Head of caudate nucleus (tissue), 42 donors: ENCODE measurements at regions not wholly inside any gene's neighbourhood (a gene's known extent, or its start where the extent isn't known, plus 50 kb on each side); places are given as distances from the start of the nearest gene placed in this dataset.

ENCODE experiments used
- DNase-seq, 42 donors: peaks; one replicate each; pipeline versions ENCODE4 v3.0.0 to v3.0.0-alpha.2; 2020 to 2021; ENCODE audit warnings: mixed read lengths in 7 of 42
- intact Hi-C: fragments of 100-400 bp; cut with DNase I; formaldehyde crosslinking; loops from one replicate; pipeline ENCODE4 v1.15.0; 2022

DNA sequence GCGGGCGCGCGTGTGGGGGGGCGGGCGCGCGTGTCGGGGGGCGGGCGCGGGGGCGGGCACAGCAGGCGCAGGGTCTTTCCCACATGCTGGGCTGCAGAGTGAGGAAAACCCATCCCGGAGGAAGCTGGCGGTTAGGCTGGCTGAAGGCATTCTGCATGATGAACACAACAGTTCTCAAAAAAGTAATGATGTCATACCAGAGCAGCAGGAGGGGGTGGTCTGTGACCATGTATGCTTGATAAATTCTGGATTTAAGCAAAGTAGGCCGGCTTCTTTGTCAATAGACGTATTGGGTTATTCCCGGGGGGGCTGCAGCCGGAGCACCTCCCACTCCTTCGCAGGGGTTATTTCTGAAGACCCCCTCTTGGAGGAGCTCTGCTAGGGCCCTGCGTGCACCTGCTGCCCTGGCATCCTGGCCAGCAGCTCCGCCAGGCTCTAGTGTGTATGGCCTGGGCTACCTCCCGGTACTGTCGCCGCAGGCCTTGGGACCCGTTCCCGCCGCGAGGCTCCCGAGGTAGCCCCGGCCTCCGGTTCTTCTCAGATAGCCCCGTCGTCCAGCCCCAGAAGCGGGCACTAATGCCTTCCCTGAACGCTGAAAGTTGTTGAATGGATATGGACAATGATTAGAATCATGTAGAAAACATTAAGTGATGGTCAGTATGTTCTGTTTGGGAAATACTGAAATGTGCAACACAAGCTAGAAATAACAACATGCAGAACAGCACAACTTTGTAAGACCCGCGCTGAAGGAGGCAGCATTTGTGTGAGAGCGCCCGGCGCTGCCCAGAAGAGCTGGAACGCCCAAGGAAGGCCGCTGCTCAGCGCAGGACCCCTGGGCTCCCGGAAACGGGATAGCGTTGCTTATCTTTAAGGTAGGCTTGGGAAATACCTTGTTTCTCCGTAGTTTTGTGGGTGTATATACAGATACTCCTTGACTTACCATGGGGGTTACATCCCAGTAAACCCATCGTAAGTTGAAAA lies 101.4 kb upstream of the RAB6C start:
- DNase-seq: peak in 41 of 42 donors; percentile 14 to 76 (median 45)

DNA sequence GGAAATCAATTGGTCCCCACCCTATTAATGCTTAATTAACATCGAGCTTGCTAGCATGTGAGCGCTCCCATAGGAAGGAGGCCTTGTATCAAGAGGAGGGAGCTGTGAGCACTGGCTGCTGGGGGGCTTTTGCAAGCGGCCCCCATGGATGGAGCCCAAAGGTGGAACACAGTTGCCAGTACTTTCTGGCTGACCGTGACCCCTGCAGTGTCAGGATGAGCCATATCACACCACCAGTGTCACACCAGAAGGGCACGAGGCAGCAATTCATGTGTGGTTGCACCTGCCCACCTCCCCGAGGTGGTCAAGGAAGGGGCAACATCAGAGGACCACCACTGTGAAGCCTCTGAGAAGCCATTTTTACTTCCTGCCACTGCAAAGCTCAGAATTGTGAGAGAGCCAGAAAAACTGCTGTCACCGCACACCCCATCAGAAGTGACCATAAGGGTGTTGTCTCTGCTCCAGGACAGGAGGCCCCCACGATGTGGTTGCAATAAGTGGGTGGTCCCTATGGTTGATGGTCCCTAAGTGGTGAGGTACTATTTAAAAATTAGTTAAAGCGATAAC lies 99.8 kb upstream of the RAB6C start:
- peak in 2 of 42 donors; percentile 5 to 22 for DNase-seq
- intact Hi-C loops: loop anchor here (5.0 to 10.0 kb wide), 2 partner anchors 43 to 1565 kb away; partner anchors contain the start of gene HS6ST1

More for the DNA sequence above, 101.4 kb upstream of the RAB6C start:
- intact Hi-C loops: loop anchor here (5.0 to 10.0 kb wide), 2 partner anchors 44 to 1563 kb away; partner anchors contain the start of gene HS6ST1

DNA sequence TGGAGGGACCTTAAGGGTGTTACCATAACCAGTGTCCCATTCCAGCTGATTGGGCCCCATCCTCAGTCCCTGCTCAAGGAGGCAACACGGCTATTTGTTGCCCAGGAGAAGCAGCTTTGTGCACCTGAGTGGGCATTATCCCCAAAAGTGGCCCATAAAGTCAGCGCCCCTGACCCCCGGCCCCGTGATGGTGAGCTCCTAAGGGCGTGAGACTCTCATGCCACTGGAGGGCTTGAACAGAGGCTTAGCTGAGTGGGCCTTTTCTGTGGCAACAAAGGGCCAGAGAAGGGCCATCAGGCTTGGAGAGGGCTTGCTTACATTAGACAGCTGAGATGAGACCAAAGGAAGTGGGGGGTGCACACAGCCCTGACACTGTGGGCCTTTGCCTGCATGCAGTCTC lies 99.2 kb upstream of the RAB6C start:
- intact Hi-C loops: no loop called here
- peak in 1 of 42 donors; percentile 41 for DNase-seq

DNA sequence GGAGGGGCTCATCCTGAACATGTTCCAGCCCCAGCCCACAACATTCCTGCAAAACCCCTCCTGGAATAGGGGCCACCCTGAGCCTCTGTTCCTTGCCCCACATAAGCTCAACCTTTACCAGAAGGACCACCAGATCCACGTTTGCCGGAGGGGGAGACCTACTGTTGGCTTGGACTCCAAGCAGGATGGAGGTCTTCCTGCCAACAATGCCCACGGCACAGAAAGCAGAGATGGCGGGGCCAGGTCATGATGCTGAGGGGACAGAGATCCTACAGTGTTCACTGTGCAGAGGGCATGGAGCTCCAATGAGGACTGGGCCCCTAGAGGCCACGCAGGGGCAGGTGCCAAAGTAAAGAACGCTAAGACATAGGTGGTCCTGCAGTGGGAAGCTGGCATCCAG lies 98.5 kb upstream of the RAB6C start:
- intact Hi-C loops: no loop called here
- DNase-seq: peak in 1 of 42 donors; percentile 35

DNA sequence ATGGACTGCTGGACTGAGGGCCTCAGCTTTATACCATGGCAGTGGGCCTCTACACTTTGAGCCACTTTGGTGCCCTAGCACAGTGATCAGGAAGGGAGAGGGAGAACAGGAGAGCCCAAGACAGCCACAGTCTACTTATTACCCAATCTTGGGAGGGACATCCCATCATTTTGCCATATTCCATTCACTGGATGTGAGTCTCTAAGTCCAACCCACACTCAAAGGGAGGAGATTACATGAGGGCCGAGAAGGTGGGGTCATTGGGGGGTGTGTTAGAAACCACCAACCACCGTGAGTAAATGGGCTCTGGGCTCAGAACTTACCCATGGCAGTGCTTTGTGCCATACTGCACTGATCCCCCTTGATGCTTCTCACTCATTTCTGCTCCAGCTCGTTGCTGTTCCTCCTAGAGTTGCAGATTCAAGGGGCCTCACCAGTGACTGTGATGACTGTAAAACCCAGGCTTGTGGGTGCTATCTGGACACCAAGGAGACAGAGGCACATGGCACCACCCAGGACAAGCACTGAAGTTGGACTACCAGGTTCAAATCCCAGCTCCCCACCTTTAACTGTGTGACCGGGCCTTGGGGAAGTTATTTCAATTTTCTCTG lies 97.6 kb upstream of the RAB6C start:
- intact Hi-C loops: no loop called here
- DNase-seq: no peak

DNA sequence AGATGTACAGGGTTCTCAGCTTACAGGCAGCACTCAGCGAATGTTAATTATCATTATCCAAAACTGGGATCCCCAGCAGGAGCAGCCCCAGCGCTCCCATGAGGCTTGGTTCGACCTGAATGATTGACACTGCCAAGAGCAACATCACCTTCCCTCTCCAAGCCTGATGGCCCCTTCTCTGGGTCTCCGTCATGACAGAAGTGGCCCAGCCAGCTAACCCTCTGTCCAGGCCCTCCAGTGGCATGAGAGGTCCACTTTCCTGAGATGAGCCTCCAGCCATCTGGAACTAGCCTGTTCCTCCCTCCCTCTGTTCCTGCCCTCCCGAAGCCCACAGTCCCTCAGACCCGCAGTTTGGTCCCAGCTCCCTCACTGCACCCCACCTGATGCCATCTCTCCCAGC lies 97.0 kb upstream of the RAB6C start:
- intact Hi-C loops: no loop called here

DNA sequence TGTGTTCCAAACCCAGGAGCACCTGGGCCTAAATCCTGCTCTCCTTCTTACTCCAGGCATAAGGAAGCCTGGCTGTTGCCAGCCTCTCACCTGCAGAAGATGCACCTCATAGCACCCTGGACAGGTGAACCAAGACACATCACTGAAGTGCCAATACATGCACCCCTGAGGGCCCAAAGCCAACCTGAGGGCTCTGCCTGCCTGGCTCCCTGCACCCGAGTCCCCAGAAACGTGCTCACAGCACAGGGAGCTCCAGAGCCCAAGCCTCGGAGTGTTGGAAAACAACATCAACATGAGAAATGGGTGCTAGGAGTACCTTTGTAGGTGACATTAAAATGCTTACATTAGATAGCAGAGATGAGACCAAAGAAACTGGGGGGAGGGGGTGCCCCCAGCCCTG lies 96.3 kb upstream of the RAB6C start:
- intact Hi-C loops: no loop called here
- DNase-seq: no peak

More for the DNA sequence above, 97.0 kb upstream of the RAB6C start:
- peak in 1 of 42 donors; percentile 1 for DNase-seq

DNA sequence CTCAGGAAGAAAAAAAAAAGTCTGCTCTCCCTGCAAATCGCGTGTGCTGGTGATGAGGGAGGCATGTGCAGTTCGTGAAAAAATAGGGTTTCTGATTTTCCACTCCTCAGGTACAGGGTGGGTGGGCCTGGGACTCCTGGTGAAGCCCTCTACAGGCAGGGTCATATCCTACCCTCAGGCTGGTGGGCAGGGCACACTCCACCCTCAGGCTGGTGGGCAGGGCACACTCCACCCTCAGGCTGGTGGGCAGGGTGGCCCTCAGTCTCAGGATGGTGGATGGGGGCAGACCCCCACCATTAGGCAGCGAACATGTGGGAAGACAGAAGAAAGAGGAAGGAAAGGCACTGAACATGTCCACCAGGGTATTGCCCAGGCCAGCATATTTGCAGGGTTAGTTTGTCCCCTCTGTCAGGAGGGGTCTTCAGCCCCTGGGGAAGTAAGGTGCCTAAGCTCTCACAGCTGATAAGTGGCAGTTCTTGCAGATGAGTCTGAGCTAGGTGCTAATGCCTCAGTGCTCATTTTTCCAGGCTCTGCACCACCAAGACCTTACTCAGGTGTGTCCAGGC lies 95.2 kb upstream of the RAB6C start:
- intact Hi-C loops: no loop called here
- DNase-seq: peak in 1 of 42 donors; percentile 16

DNA sequence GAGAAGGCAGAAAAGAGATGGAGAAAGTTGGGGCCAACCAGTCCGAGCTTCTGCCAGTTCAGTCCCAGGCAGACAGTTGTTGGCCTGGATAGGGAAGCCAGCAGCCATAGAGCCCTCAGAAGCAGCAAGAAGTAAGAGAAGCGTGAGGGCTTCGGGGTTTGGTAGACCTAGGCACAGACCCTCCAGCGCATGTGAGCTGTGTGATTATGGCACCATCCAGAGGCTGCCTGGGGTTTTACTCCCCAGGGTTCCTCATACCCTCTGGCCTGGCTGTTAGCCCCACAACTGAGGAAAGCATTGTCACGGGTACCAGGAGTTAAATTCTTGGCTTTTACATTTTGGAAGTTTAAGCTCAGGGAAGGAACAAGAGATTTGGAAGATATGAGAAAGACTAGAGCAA lies 93.7 kb upstream of the RAB6C start:
- DNase-seq: peak in 8 of 42 donors; percentile 7 to 63 (median 24)
- intact Hi-C loops: no loop called here

DNA sequence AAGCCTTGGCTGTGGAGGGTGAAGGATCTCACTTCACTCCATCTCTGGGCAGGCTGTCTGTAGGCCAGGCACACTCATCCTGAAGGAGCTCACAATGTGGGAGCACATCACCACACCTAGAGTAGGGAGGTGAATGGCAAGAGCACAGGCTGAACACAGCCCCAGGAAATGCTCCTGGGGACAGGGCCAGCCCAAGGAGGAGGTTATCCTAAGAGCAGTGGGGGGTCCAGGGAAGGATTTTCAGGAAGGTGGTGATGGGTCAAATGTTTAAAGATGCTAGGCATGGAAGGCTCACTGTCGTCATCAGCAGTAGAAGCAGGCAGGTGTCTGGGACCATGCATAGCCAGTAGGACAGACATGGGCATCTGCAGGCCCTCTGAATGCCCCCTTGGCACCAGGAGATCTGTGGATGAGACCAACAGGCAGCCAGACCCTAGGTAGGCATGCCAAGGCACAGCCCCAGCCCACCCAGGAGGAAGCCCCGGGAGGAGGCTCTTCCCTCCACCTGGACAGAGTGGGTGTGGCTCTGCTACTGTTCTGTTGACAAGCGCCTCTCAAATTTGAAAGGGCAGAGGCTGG lies 91.7 kb upstream of the RAB6C start:
- DNase-seq: peak in 2 of 42 donors; percentile 1 to 29
- intact Hi-C loops: no loop called here

DNA sequence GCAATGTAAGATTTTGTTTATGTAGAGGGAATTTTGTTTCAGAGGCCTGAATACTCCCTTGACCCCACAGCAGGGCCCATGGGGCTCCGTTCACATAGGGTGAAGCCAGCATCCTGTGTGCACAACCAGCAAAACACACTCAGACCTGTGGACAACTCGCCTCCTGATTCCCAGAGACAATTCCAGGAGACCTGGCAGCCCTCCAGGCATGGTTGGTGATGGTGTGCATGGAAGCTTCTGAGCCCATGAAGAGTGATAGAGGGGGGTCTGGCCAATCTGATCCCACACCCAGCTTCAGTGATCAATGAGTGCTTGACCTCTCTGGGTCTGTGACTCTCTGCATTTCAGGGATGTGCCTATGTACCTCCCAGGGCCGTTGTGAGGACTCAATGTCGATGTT lies 91.0 kb upstream of the RAB6C start:
- peak in 2 of 42 donors; percentile 7 to 28 for DNase-seq
- intact Hi-C loops: no loop called here

DNA sequence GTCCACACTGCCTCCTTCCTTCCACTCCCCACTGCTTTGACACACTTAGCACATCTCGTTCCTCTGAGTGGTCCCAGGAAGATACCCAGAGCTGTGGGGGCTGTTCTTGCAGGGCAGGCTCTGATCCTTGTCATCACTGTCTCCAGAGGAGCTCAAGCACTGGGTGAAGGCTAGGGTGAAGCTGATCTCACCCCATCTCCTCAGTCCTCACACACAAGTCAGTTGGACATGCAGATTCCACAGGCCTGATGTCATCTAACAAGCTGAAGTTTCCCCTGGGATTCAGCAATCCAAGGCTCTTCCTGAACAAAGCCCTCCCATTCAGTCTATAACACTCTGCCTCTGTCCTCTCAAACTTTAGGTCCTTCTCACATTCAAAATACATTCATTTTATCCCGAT lies 90.6 kb upstream of the RAB6C start:
- intact Hi-C loops: no loop called here

DNA sequence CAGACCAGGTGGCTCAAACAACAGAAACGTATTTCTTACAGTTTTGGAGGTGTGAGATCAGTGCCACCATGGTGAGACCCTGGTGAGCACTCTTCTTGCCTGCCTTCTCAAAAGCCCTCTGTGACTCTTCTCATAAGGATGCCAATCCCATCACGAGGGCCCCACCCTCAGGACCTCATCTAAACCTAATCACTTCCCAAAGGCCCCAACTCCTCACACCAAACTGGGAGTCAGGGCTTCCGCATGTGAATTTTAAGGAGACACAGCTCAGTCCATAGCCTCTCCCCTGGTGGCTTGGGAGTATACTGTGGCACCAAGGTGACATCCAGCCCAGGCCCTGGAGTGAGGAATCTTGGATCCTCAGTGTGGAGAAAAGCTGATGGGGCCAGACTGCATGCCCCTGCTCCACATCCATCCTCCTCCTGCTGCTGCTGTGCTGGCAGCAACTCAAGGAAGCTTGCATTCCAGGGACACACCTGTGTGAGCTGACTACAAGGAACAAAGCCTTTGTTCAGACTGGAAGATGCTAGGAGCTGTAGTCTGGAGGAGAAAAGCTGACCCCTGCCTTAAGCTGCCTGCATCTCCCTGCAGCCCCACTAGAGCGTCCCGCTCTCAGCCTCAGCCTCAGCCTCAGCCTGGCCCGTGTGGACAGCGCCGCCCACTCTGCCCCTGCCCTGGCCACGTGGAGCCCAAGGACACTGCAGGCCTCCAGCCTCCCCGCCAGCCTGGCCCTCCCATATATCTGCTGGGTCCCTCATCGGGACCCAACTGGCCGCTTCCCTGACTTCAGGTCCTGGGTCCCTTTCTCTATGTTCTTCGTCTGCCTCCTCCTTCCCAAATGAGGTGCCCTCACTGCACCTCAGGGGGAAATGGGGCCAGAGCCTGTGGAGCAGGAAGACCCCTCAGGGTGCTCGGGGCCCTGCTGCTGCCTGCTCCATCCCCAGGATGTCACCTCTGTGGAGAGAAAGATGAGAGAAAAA lies 87.8 kb upstream of the RAB6C start:
- DNase-seq: peak in 2 of 42 donors; percentile 3 to 12
- intact Hi-C loops: no loop called here

More for the DNA sequence above, 90.6 kb upstream of the RAB6C start:
- DNase-seq: peak in 2 of 42 donors; percentile 1 to 2

DNA sequence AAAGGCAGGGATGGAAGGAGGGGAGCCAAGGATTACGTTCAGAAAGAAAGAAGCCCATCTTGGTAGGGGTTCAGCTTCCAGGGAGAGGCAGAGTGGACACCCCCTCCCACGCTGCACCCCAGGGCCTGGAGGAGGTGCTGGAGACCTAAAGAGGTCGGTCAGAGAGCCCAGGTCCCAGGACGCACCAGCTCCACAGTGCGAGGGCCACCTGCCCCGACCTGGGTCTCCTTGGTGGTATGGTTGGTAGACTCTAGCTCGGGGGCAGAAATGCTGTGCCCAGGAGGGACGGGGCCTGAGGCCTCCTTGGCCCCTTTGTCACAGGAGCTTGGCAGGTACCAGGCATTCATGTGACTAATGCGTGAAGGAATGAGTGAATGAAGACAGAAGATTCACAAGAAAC lies 87.1 kb upstream of the RAB6C start:
- intact Hi-C loops: no loop called here
- DNase-seq: peak in 2 of 42 donors; percentile 4 to 6

DNA sequence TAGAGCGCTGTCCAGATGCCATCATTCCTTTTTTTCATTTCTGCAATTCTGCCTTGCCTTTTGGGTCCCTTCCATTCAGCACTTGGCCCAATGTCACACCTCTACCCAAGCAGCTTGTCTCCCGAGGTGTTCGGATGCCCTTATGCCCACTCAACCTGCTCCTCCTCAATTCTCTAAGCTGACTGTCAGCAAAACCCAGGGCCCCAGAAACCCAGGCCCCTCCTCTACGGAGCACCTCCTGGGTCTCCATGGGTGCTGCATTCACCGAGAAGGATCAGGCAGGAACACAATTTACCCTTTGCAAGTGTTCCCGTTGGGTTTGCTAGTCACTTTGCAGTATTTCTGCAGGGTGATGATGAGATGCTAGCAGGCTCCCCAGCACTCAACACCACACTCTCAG lies 86.7 kb upstream of the RAB6C start:
- intact Hi-C loops: no loop called here
- peak in 3 of 42 donors; percentile 2 to 13 (median 4) for DNase-seq

DNA sequence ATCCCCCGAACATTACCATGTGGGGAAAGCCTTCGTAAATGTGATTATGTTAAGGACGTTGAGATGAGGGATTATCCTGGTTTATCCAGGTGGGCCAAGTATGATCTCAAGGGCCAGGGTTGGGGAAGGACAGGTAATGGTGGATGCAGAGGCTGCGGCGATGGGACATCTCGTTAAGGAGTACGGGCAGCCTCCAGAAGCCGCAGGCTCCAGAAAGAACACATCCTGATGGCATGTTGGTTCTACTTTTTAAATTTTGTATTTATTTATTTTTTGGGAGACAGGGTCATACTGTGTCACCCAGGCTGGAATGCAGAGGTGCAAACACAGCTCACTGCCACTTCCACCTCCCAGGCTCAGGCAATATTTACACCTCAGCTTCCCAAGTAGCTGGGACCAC lies 86.2 kb upstream of the RAB6C start:
- DNase-seq: peak in 2 of 42 donors; percentile 3 to 6
- intact Hi-C loops: no loop called here

DNA sequence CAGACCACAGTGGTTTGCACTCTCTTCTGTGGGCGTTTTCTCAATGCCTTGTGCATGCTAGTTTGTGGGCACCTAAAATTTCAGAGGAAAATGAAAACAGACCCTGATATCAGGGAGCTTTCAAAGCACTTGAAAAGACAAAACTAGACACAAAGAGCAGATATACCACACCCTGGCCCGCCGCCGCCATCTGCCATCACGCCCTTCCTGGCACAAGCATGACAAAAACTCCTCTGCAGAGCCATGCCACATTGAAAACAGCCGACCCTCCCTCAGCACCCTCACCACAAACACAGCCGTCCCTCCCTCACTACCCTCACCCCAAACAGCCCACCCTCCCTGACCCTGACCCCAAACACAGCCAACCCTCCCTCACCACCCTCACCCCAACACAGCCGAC lies 84.8 kb upstream of the RAB6C start:
- DNase-seq: peak in 3 of 42 donors; percentile 2 to 26 (median 5)
- intact Hi-C loops: no loop called here

DNA sequence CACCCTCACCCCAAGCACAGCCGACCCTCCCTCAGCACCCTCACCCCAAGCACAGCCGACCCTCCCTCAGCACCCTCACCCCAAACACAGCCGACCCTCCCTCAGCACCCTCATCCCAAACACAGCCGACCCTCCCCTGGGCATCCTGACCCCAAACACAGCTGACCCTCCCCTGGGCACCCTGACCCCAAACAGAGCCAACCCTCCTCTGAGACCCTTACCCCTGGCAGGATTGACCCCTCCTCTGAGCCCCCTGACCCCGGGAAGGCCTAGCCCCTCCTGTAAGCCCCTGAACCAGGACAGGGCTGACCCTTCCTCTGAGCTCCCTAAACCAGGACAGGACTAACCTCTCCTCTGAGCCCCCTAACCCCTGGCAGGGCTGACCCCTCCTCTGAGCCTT lies 84.4 kb upstream of the RAB6C start:
- intact Hi-C loops: no loop called here
- peak in 2 of 42 donors; percentile 3 to 18 for DNase-seq
